PC-9 (cell line): ENCODE measurements at regions not wholly inside any gene's neighbourhood (a gene's known extent, or its start where the extent isn't known, plus 50 kb on each side); places are given as distances from the start of the nearest gene placed in this dataset.

Experiments used
- EZH2 ChIP-seq: fragments of 200-600 bp; sonication (generic); IDR thresholded peaks from 2 replicates; pipeline ENCODE4 v1.8.0; 2017; ENCODE audit warnings: antibody characterized with exemption, low read depth
- TF ChIP-seq, protein P1 (sequence below): fragments of 200-600 bp; sonication (generic); conservative IDR thresholded peaks from 2 replicates; pipeline ENCODE4 v1.6.1; 2017; ENCODE audit warnings: mixed run types, antibody characterized with exemption, mild to moderate bottlenecking, moderate library complexity

DNA sequence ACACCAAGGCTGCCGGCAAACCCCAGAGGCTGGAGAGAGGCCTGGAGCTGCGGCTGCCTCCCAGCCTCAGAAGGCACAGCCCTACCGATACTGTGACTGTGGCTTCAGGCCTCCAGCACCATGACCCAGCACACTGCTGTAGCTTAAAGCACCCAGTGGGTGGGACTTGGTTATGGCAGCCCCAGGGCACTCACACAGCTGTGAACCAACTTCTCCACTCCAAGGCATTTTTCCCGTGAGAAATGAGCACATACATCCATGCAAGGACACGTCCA lies 199.5 kb downstream of the NDUFA10 start:
- TF ChIP-seq, protein P1, sequence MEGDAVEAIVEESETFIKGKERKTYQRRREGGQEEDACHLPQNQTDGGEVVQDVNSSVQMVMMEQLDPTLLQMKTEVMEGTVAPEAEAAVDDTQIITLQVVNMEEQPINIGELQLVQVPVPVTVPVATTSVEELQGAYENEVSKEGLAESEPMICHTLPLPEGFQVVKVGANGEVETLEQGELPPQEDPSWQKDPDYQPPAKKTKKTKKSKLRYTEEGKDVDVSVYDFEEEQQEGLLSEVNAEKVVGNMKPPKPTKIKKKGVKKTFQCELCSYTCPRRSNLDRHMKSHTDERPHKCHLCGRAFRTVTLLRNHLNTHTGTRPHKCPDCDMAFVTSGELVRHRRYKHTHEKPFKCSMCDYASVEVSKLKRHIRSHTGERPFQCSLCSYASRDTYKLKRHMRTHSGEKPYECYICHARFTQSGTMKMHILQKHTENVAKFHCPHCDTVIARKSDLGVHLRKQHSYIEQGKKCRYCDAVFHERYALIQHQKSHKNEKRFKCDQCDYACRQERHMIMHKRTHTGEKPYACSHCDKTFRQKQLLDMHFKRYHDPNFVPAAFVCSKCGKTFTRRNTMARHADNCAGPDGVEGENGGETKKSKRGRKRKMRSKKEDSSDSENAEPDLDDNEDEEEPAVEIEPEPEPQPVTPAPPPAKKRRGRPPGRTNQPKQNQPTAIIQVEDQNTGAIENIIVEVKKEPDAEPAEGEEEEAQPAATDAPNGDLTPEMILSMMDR, result no peak
- TF ChIP-seq EZH2, result no peak
